PFSK-1 (cell line): ENCODE measurements at regions not wholly inside any gene's neighbourhood (a gene's known extent, or its start where the extent isn't known, plus 50 kb on each side); places are given as distances from the start of the nearest gene placed in this dataset.

Experiments used
- FOXP2 ChIP-seq: optimal IDR thresholded peaks from 2 replicates; pipeline ENCODE3; 2011; ENCODE audit warnings: borderline replicate concordance, control low read depth, inconsistent platforms; ENCODE audit not compliant: insufficient read depth; ENCODE audit errors: extremely low read length, extremely low read depth
- POLR2AphosphoS5 ChIP-seq: IDR thresholded peaks from 2 replicates; pipeline ENCODE4 v1.6.1; 2012; ENCODE audit warnings: low read depth, mild to moderate bottlenecking, control low read depth, low read length, moderate library complexity
- REST ChIP-seq, 2 experiments: IDR thresholded peaks; 2 replicates each; pipeline versions ENCODE4 v1.6.1 to v1.8.0; 2011 to 2012; ENCODE audit warnings: low read depth in 2 of 2, low read length in 2 of 2, control low read depth in 1 of 2, inconsistent platforms in 1 of 2, mild to moderate bottlenecking in 1 of 2, moderate library complexity in 1 of 2; ENCODE audit not compliant: insufficient read depth in 1 of 2
- SIN3A ChIP-seq: IDR thresholded peaks from 2 replicates; pipeline ENCODE4 v1.6.1; 2012; ENCODE audit warnings: mild to moderate bottlenecking, low read length, moderate library complexity, borderline replicate concordance; ENCODE audit not compliant: insufficient read depth
- TAF1 ChIP-seq: IDR thresholded peaks from 2 replicates; pipeline ENCODE4 v1.6.1; 2012; ENCODE audit warnings: low read length, control low read depth, borderline replicate concordance; ENCODE audit not compliant: insufficient read depth

- TF ChIP-seq POLR2AphosphoS5 (no peak), FOXP2 (no peak), SIN3A (no peak)
Measured at GRCh38 chr11:42812960-42813359, 498.8 kb upstream of the API5 start.

GRCh38 chr11:42816471-42816870, 495.3 kb upstream of the API5 start:
- TF ChIP-seq SIN3A (no peak), POLR2AphosphoS5 (no peak), TAF1 (no peak), FOXP2 (no peak), REST (IDR thresholded peaks at IDR 0.05; ENCODE audit: insufficient read depth in 1 of 2, low read depth in 2 of 2, low read length in 2 of 2) (no peak)

GRCh38 chr11:42819126-42819525, 492.7 kb upstream of the API5 start:
- TF ChIP-seq REST (IDR thresholded peaks at IDR 0.05; ENCODE audit: insufficient read depth in 1 of 2, low read depth in 2 of 2, low read length in 2 of 2) (no peak), POLR2AphosphoS5 (no peak), FOXP2 (no peak), TAF1 (no peak), SIN3A (no peak)

- TF ChIP-seq FOXP2 (no peak), REST (IDR thresholded peaks at IDR 0.05; ENCODE audit: insufficient read depth in 1 of 2, low read depth in 2 of 2, low read length in 2 of 2) (no peak), SIN3A (no peak), POLR2AphosphoS5 (no peak), TAF1 (no peak)
Measured at GRCh38 chr11:42823546-42823945, 488.2 kb upstream of the API5 start.

GRCh38 chr11:42824067-42824466, 487.7 kb upstream of the API5 start:
- no peak for TF ChIP-seq SIN3A

GRCh38 chr11:42825598-42825997, 486.2 kb upstream of the API5 start:
- TF ChIP-seq POLR2AphosphoS5 = no peak
- TF ChIP-seq REST (IDR thresholded peaks at IDR 0.05; ENCODE audit: insufficient read depth in 1 of 2, low read depth in 2 of 2, low read length in 2 of 2) = no peak
- no peak for TF ChIP-seq FOXP2
- no peak for TF ChIP-seq SIN3A
- TF ChIP-seq TAF1 = no peak
